Heart left ventricle (tissue), 16 donors: ENCODE measurements at regions not wholly inside any gene's neighbourhood (a gene's known extent, or its start where the extent isn't known, plus 50 kb on each side); places are given as distances from the start of the nearest gene placed in this dataset.

Source experiments
- ATAC-seq, 4 donors: fragments of 200-7000 bp; cut with Tn5 transposase; one replicate each; pipeline ENCODE4 v1.9.1; 2020 to 2022; ENCODE audit warnings: moderate library complexity in 4 of 4, mild to moderate bottlenecking in 3 of 4, moderate number of reproducible peaks in 1 of 4
- DNase-seq, 5 donors: peaks; one replicate each; pipeline ENCODE4 v3.0.0-alpha.2; 2020
- H3K27ac ChIP-seq, 12 donors: fragments of 200-600 bp; sonication (generic) in 4 of 12; one replicate each; pipeline versions ENCODE4 v1.5.0 to v1.8.0; 2016 to 2022; ENCODE audit warnings: mild to moderate bottlenecking in 2 of 12
- H3K27me3 ChIP-seq, 9 donors: fragments of 200-600 bp; sonication (generic) in 2 of 9; one replicate each; pipeline versions ENCODE4 v1.5.1 to v1.8.0; 2016 to 2022; ENCODE audit warnings: mild to moderate bottlenecking in 3 of 9
- H3K36me3 ChIP-seq, 9 donors: fragments of 200-600 bp; sonication (generic) in 2 of 9; one replicate each; pipeline versions ENCODE4 v1.5.0 to v1.8.0; 2018 to 2022; ENCODE audit warnings: mild to moderate bottlenecking in 2 of 9
- H3K4me1 ChIP-seq, 12 donors: fragments of 200-600 bp; sonication (generic) in 4 of 12; one replicate each; pipeline versions ENCODE4 v1.5.0 to v1.8.0; 2016 to 2022; ENCODE audit warnings: mild to moderate bottlenecking in 3 of 12
- H3K4me3 ChIP-seq, 12 donors: fragments of 200-600 bp; sonication (generic) in 4 of 12; one replicate each; pipeline versions ENCODE4 v1.5.0 to v1.8.0; 2017 to 2022; ENCODE audit warnings: mild to moderate bottlenecking in 9 of 12, moderate library complexity in 4 of 12
- H3K9me3 ChIP-seq, 12 donors: fragments of 200-600 bp; sonication (generic) in 4 of 12; one replicate each; pipeline versions ENCODE4 v1.5.0 to v1.8.0; 2016 to 2022; ENCODE audit warnings: mild to moderate bottlenecking in 1 of 12
- POLR2A ChIP-seq, 2 donors: fragments of 450-650 bp; IDR thresholded peaks; one replicate each; pipeline ENCODE4 v1.6.1; 2017; ENCODE audit warnings: antibody characterized with exemption in 2 of 2, mild to moderate bottlenecking in 2 of 2, moderate library complexity in 2 of 2
- whole genome bisulfite sequencing, 4 donors: extraction: QIAGEN DNeasy Blood & Tissue Kit in 2 of 4; methylation state at CpG; one replicate each; pipeline versions ENCODE4 v1.1.5 to v1.1.7; 2013 to 2018; 5-methylcytosine and 5-hydroxymethylcytosine counted together
- intact Hi-C, 10 donors: fragments of 100-400 bp; cut with DNase I; formaldehyde crosslinking; loops; one replicate each; pipeline versions ENCODE4 v1.11.1 to v1.14.2; 2022
- TF ChIP-seq, protein P1 (sequence below), 12 donors: fragments of 200-600 bp; sonication (generic) in 4 of 12; IDR thresholded peaks; one replicate each; pipeline versions ENCODE4 v1.5.0 to v1.8.0; 2018 to 2022; ENCODE audit warnings: antibody characterized with exemption in 12 of 12, mild to moderate bottlenecking in 5 of 12
- donor health status: ischemic (EF 13 %, LVEDD 7.1; RV severe dilation, severe dysfunction).
- donor health status: healthy with polysubstance abuse.
- donor health status: DM: no; HTN: yes; CAD: no.
- donor health status: DM: no; HTN: no; CAD: no.
- donor health status: ischemic (EF 25% LVEDD 6.9; RV normal size, moderate dysfunction).
- donor health status: ischemic (EF 25% LVEDD 5.7; RV mildly dilated, moderate dysfunction).
- donor health status: healthy.
- donor health status: DM: yes; HTN: yes; CAD: no.
- donor health status: ischemic (EF 35%, LVEDD 5.7; RV mildly dilated, moderate dysfunction).
- donor health status: nonischemic (EF 11% LVEDD 7.7; RV severe dilation, severe dysfunction).
- donor health status: DM: yes; HTN: yes; CAD: no.
- donor health status: PGD.
- donor health status: ischemic (EF 29% LVEDD 5.4; RV normal size, mild dysfunction).
- donor health status: nonischemic (EF 23%, LVEDD 6.1; RV moderate dilation, normal function).

DNA sequence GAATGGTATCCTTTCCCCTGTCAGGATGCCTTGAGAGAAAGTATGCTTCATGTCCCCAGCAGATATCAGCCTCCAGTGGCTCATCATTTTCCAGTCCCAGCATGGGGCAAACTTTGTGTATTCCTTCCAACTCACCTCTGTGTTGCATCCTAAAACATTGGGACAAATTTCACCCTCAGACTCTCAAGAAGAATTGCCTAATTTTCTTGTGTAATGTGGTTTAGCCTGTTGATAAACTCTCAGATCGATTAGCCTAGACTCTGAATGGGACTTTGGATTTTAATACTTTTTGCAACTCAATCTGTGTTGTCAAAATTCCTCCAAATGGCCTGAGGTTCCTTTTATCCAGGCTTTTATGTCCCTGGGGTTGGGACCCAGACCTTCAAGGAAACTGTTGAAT, 805.3 kb downstream of the C4orf33 start:
- H3K4me3 ChIP-seq: no peak overlapping the region
- no peak for DNase-seq
- no peaks in the 10 kb centered on the region for H3K9me3 ChIP-seq
- no peaks in the 10 kb centered on the region for H3K36me3 ChIP-seq
- H3K4me1 ChIP-seq: no peaks in the 10 kb centered on the region
- H3K27me3 ChIP-seq: no peaks in the 10 kb centered on the region
- no peak for ATAC-seq
- 0 to 41% (median 27%) methylated on average over 1 of the region's 1 CpG for WGBS, 4 donors
- no peak overlapping the region for H3K27ac ChIP-seq
- intact Hi-C loops: no loop called here
- TF ChIP-seq, protein P1, sequence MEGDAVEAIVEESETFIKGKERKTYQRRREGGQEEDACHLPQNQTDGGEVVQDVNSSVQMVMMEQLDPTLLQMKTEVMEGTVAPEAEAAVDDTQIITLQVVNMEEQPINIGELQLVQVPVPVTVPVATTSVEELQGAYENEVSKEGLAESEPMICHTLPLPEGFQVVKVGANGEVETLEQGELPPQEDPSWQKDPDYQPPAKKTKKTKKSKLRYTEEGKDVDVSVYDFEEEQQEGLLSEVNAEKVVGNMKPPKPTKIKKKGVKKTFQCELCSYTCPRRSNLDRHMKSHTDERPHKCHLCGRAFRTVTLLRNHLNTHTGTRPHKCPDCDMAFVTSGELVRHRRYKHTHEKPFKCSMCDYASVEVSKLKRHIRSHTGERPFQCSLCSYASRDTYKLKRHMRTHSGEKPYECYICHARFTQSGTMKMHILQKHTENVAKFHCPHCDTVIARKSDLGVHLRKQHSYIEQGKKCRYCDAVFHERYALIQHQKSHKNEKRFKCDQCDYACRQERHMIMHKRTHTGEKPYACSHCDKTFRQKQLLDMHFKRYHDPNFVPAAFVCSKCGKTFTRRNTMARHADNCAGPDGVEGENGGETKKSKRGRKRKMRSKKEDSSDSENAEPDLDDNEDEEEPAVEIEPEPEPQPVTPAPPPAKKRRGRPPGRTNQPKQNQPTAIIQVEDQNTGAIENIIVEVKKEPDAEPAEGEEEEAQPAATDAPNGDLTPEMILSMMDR (IDR thresholded peaks at IDR 0.05): no peak
- no peak for TF ChIP-seq POLR2A (IDR thresholded peaks at IDR 0.05)

DNA sequence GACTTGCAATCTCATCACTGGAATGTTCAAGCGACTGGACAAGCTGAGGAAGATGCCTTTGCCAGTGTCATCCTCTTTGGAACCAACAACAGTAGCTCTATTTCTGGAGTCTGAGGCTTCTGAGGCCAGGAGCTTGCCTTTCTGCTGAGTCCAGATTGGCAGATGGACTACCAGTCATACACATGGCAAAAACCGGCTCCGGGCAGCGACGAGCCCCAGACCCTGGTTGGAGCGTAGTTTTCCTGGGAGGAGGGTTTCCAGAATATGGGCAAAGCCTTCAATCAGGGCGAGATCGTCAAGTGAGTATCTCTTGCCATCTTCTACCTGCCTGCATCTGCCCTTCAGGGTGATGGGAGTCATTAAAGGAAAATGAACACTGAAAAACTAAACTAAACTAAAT, 807.9 kb downstream of the C4orf33 start:
- ATAC-seq (no peak), DNase-seq (no peak)
- WGBS, 4 donors: 91 to 94% (median 92%) methylated on average over 8 of the region's 8 CpGs
- H3K27me3 ChIP-seq: no peaks in the 10 kb centered on the region
- H3K27ac ChIP-seq: no peak overlapping the region
- no peak overlapping the region for H3K4me3 ChIP-seq
- no peaks in the 10 kb centered on the region for H3K4me1 ChIP-seq
- H3K9me3 ChIP-seq: no peaks in the 10 kb centered on the region
- intact Hi-C loops: no loop called here
- TF ChIP-seq POLR2A (IDR thresholded peaks at IDR 0.05): no peak
- TF ChIP-seq, protein P1 (IDR thresholded peaks at IDR 0.05): no peak
- H3K36me3 ChIP-seq: no peaks in the 10 kb centered on the region

DNA sequence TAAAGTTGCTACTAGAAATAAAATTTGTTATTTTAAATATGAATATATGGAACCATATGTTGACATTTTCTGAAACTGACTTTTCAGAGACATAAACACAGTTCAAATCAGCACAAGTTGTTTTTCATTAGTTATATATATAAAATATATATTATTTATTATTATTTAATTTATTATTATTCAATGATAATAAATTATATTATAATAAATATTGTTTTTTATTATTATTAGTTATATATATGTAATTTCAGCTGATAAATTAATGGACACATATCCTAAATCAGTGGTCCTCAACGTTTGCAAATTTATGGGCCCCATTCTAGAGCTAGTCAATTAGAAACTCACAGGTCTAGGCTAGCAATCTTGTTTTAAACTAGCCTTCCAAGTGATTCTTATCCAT, 809.3 kb downstream of the C4orf33 start:
- Histone ChIP-seq H3K27ac (no peak overlapping the region), H3K4me3 (no peak overlapping the region), H3K4me1 (no peaks in the 10 kb centered on the region), H3K27me3 (no peaks in the 10 kb centered on the region), H3K36me3 (no peaks in the 10 kb centered on the region), H3K9me3 (peaks cover 0 to 8% (median 0%) of the 10 kb centered on the region in 12 donors)
- DNase-seq (no peak), ATAC-seq (no peak)
- WGBS, 4 donors: 31 to 48% (median 45%) methylated on average over 1 of the region's 1 CpG
- TF ChIP-seq, protein P1 (IDR thresholded peaks at IDR 0.05): no peak
- TF ChIP-seq POLR2A (IDR thresholded peaks at IDR 0.05): no peak
- intact Hi-C loops: no loop called here

DNA sequence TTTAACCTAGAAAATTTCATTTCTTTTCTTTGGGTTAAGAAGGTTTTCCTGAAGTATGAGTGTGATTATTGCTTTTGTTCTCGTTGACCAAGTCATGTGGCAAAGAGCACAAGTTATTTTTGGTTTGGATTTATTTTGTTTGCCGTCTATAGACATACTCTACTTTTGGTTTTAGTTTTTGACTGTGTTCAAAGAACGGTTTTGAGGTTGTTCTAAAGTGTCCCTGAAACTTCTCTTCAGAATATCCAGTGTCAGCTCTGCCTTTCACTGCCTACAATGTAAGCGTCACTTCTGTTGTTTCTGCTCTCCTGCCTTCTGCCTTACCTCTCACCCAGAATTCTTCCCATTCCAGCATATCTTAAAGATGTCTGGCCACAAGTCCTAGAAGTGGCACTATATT, 812.2 kb downstream of the C4orf33 start:
- ATAC-seq: no peak
- Histone ChIP-seq H3K27ac (no peak overlapping the region), H3K4me3 (no peak overlapping the region), H3K9me3 (peaks cover 0 to 8% (median 0%) of the 10 kb centered on the region in 12 donors), H3K36me3 (no peaks in the 10 kb centered on the region), H3K27me3 (no peaks in the 10 kb centered on the region), H3K4me1 (no peaks in the 10 kb centered on the region)
- WGBS, 4 donors: 40 to 71% (median 66%) methylated on average over 4 of the region's 4 CpGs
- intact Hi-C loops: no loop called here
- TF ChIP-seq POLR2A (IDR thresholded peaks at IDR 0.05): no peak
- TF ChIP-seq, protein P1 (IDR thresholded peaks at IDR 0.05): no peak
- no peak for DNase-seq
